ENCODE measurements at regions not wholly inside any gene's neighbourhood (a gene's known extent, or its start where the extent isn't known, plus 50 kb on each side); places are given as distances from the start of the nearest gene placed in this dataset.
"Not testable (repeated sequence)": the region's sequence is repeated elsewhere in the genome, so short reads cannot be mapped to it uniquely, and the experiment has no call there.

GRCh38 chr5:154646745-154647113, 108.4 kb upstream of the LARP1 start:
- no peak for DNase-seq (ENCODE audit: low read depth in 4 of 6, low spot score in 6 of 6)
- H3K27ac ChIP-seq (ENCODE audit: low read depth, low read length) = no peak overlapping the region
- H3K4me3 ChIP-seq (ENCODE audit: low read depth, low read length) = peak overlapping the region; percentile 40
- 25% methylated on average over 20 of the region's 24 CpGs for WGBS (ENCODE audit: insufficient coverage)
- no peaks in the 10 kb centered on the region for H3K36me3 ChIP-seq (ENCODE audit: control insufficient read depth, insufficient read depth, low read length)
- H3K9me3 ChIP-seq (ENCODE audit: control insufficient read depth, insufficient read depth, low read length) = no peaks in the 10 kb centered on the region
- peaks cover 17% of the 10 kb centered on the region for H3K27me3 ChIP-seq (ENCODE audit: control insufficient read depth, insufficient read depth, low read length)
- H3K4me1 ChIP-seq (ENCODE audit: control insufficient read depth, insufficient read depth, low read length) = peaks cover 14% of the 10 kb centered on the region

- Histone ChIP-seq H3K4me3 (ENCODE audit: low read depth, low read length) (no peak overlapping the region), H3K9me3 (ENCODE audit: control insufficient read depth, insufficient read depth, low read length) (no peaks in the 10 kb centered on the region), H3K4me1 (ENCODE audit: control insufficient read depth, insufficient read depth, low read length) (peaks cover 14% of the 10 kb centered on the region), H3K36me3 (ENCODE audit: control insufficient read depth, insufficient read depth, low read length) (no peaks in the 10 kb centered on the region), H3K27ac (ENCODE audit: low read depth, low read length) (no peak overlapping the region), H3K27me3 (ENCODE audit: control insufficient read depth, insufficient read depth, low read length) (peaks cover 17% of the 10 kb centered on the region)
- 85% methylated on average over 4 of the region's 5 CpGs for WGBS (ENCODE audit: insufficient coverage)
- DNase-seq (ENCODE audit: low read depth in 4 of 6, low spot score in 6 of 6) = no peak
Measured at GRCh38 chr5:154644745-154645411, 110.3 kb upstream of the LARP1 start.

- Histone ChIP-seq H3K36me3 (ENCODE audit: control insufficient read depth, insufficient read depth, low read length) (no peaks in the 10 kb centered on the region), H3K9me3 (ENCODE audit: control insufficient read depth, insufficient read depth, low read length) (no peaks in the 10 kb centered on the region), H3K27me3 (ENCODE audit: control insufficient read depth, insufficient read depth, low read length) (peaks cover 13% of the 10 kb centered on the region), H3K4me1 (ENCODE audit: control insufficient read depth, insufficient read depth, low read length) (peaks cover 10% of the 10 kb centered on the region), H3K4me3 (ENCODE audit: low read depth, low read length) (no peak overlapping the region), H3K27ac (ENCODE audit: low read depth, low read length) (no peak overlapping the region)
- DNase-seq (ENCODE audit: low read depth in 4 of 6, low spot score in 6 of 6) = peak in 1 of 6 donors; percentile 54
- WGBS (ENCODE audit: insufficient coverage) = 59% methylated on average over 5 of the region's 12 CpGs
Measured at GRCh38 chr5:154642499-154643245, 112.5 kb upstream of the LARP1 start.

- WGBS (ENCODE audit: insufficient coverage) = 100% methylated on average over 1 of the region's 4 CpGs
- peak in 2 of 6 donors; percentile 43 to 79 for DNase-seq (ENCODE audit: low read depth in 4 of 6, low spot score in 6 of 6)
- H3K4me3 ChIP-seq (ENCODE audit: low read depth, low read length); H3K27me3 ChIP-seq (ENCODE audit: control insufficient read depth, insufficient read depth, low read length); H3K36me3 ChIP-seq (ENCODE audit: control insufficient read depth, insufficient read depth, low read length); H3K9me3 ChIP-seq (ENCODE audit: control insufficient read depth, insufficient read depth, low read length); H3K4me1 ChIP-seq (ENCODE audit: control insufficient read depth, insufficient read depth, low read length); H3K27ac ChIP-seq (ENCODE audit: low read depth, low read length): not testable (repeated sequence)
Measured at GRCh38 chr5:154640213-154640831, 114.9 kb upstream of the LARP1 start.

GRCh38 chr5:154636786-154637185, 118.4 kb upstream of the LARP1 start:
- H3K27ac ChIP-seq (ENCODE audit: low read depth, low read length); H3K4me1 ChIP-seq (ENCODE audit: control insufficient read depth, insufficient read depth, low read length); H3K4me3 ChIP-seq (ENCODE audit: low read depth, low read length); H3K36me3 ChIP-seq (ENCODE audit: control insufficient read depth, insufficient read depth, low read length); H3K27me3 ChIP-seq (ENCODE audit: control insufficient read depth, insufficient read depth, low read length); DNase-seq (ENCODE audit: low read depth in 4 of 6, low spot score in 6 of 6); H3K9me3 ChIP-seq (ENCODE audit: control insufficient read depth, insufficient read depth, low read length): not testable (repeated sequence)
- 88% methylated on average over 1 of the region's 7 CpGs for WGBS (ENCODE audit: insufficient coverage)

GRCh38 chr5:154636271-154636670, 118.9 kb upstream of the LARP1 start:
- not testable (repeated sequence) for H3K27me3 ChIP-seq (ENCODE audit: control insufficient read depth, insufficient read depth, low read length); H3K4me1 ChIP-seq (ENCODE audit: control insufficient read depth, insufficient read depth, low read length); H3K36me3 ChIP-seq (ENCODE audit: control insufficient read depth, insufficient read depth, low read length); H3K4me3 ChIP-seq (ENCODE audit: low read depth, low read length); DNase-seq (ENCODE audit: low read depth in 4 of 6, low spot score in 6 of 6); H3K9me3 ChIP-seq (ENCODE audit: control insufficient read depth, insufficient read depth, low read length); H3K27ac ChIP-seq (ENCODE audit: low read depth, low read length)
- 79% methylated on average over 8 of the region's 12 CpGs for WGBS (ENCODE audit: insufficient coverage)

GRCh38 chr5:154633744-154634143, 121.4 kb upstream of the LARP1 start:
- not testable (repeated sequence) for H3K27ac ChIP-seq (ENCODE audit: low read depth, low read length); H3K27me3 ChIP-seq (ENCODE audit: control insufficient read depth, insufficient read depth, low read length); H3K4me3 ChIP-seq (ENCODE audit: low read depth, low read length); DNase-seq (ENCODE audit: low read depth in 4 of 6, low spot score in 6 of 6); H3K9me3 ChIP-seq (ENCODE audit: control insufficient read depth, insufficient read depth, low read length); H3K36me3 ChIP-seq (ENCODE audit: control insufficient read depth, insufficient read depth, low read length); H3K4me1 ChIP-seq (ENCODE audit: control insufficient read depth, insufficient read depth, low read length)
- 100% methylated on average over 2 of the region's 4 CpGs for WGBS (ENCODE audit: insufficient coverage)

- H3K4me1 ChIP-seq (ENCODE audit: control insufficient read depth, insufficient read depth, low read length) = no peaks in the 10 kb centered on the region
- H3K36me3 ChIP-seq (ENCODE audit: control insufficient read depth, insufficient read depth, low read length) = no peaks in the 10 kb centered on the region
Measured at GRCh38 chr5:154631141-154631540, 124.0 kb upstream of the LARP1 start.

GRCh38 chr5:154630410-154630809, 124.8 kb upstream of the LARP1 start:
- Histone ChIP-seq H3K27me3 (ENCODE audit: control insufficient read depth, insufficient read depth, low read length) (no peaks in the 10 kb centered on the region), H3K4me1 (ENCODE audit: control insufficient read depth, insufficient read depth, low read length) (no peaks in the 10 kb centered on the region), H3K9me3 (ENCODE audit: control insufficient read depth, insufficient read depth, low read length) (peaks cover 2% of the 10 kb centered on the region), H3K36me3 (ENCODE audit: control insufficient read depth, insufficient read depth, low read length) (no peaks in the 10 kb centered on the region), H3K27ac (ENCODE audit: low read depth, low read length) (no peak overlapping the region), H3K4me3 (ENCODE audit: low read depth, low read length) (no peak overlapping the region)
- no peak for DNase-seq (ENCODE audit: low read depth in 4 of 6, low spot score in 6 of 6)
- 61% methylated on average over 4 of the region's 4 CpGs for WGBS (ENCODE audit: insufficient coverage)

More at GRCh38 chr5:154631141-154631540, 124.0 kb upstream of the LARP1 start:
- Histone ChIP-seq H3K9me3 (ENCODE audit: control insufficient read depth, insufficient read depth, low read length) (no peaks in the 10 kb centered on the region), H3K27ac (ENCODE audit: low read depth, low read length) (no peak overlapping the region), H3K27me3 (ENCODE audit: control insufficient read depth, insufficient read depth, low read length) (no peaks in the 10 kb centered on the region), H3K4me3 (ENCODE audit: low read depth, low read length) (no peak overlapping the region)
- WGBS (ENCODE audit: insufficient coverage) = 92% methylated on average over 22 of the region's 22 CpGs
- no peak for DNase-seq (ENCODE audit: low read depth in 4 of 6, low spot score in 6 of 6)

GRCh38 chr5:154628685-154629084, 126.5 kb upstream of the LARP1 start:
- H3K27me3 ChIP-seq (ENCODE audit: control insufficient read depth, insufficient read depth, low read length) = no peaks in the 10 kb centered on the region
- DNase-seq (ENCODE audit: low read depth in 4 of 6, low spot score in 6 of 6) = no peak
- no peak overlapping the region for H3K27ac ChIP-seq (ENCODE audit: low read depth, low read length)
- no peaks in the 10 kb centered on the region for H3K36me3 ChIP-seq (ENCODE audit: control insufficient read depth, insufficient read depth, low read length)
- H3K4me3 ChIP-seq (ENCODE audit: low read depth, low read length) = no peak overlapping the region
- 67% methylated on average over 3 of the region's 4 CpGs for WGBS (ENCODE audit: insufficient coverage)
- no peaks in the 10 kb centered on the region for H3K4me1 ChIP-seq (ENCODE audit: control insufficient read depth, insufficient read depth, low read length)
- peaks cover 2% of the 10 kb centered on the region for H3K9me3 ChIP-seq (ENCODE audit: control insufficient read depth, insufficient read depth, low read length)
